Ovary (tissue), 3 donors: ENCODE measurements at regions not wholly inside any gene's neighbourhood (a gene's known extent, or its start where the extent isn't known, plus 50 kb on each side); places are given as distances from the start of the nearest gene placed in this dataset.

Experiments used
- EP300 ChIP-seq: sonication (generic); formaldehyde crosslinking; IDR thresholded peaks from one replicate; pipeline ENCODE4 v1.6.1; 2017; ENCODE audit warnings: antibody characterized with exemption
- POLR2A ChIP-seq: fragments of 450-650 bp; IDR thresholded peaks from one replicate; pipeline ENCODE4 v1.6.1; 2017; ENCODE audit warnings: antibody characterized with exemption, mild to moderate bottlenecking, moderate library complexity
- TF ChIP-seq, protein P1 (sequence below), 3 donors: fragments of 450-650 bp in 2 of 3; fragments of 200-600 bp in 1 of 3; IDR thresholded peaks; one replicate each; pipeline versions ENCODE4 v1.5.1 to v1.8.0; 2016 to 2022; ENCODE audit warnings: antibody characterized with exemption in 3 of 3, mild to moderate bottlenecking in 1 of 3
- donor health status: DM: no; HTN: no; CAD: no.

DNA sequence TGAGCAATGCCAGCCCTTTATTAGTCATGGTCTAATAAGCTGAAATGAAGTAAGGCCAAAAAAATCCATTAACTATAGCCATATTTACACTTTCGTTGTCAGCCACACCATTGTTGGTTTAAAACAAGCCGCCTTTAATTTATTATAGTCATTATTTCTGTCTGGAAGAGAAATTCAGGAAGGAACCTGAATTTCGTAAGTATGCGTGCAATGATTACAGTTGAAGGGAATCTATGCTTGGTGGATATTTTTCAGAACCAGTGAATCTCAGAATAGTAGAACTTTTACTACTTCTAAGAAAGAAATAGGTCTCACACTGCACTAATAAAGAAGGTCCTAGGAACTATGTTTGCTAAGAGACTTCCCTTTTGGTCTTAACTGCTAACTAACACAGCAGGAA lies 59.1 kb downstream of the FAM43A start:
- TF ChIP-seq, protein P1, sequence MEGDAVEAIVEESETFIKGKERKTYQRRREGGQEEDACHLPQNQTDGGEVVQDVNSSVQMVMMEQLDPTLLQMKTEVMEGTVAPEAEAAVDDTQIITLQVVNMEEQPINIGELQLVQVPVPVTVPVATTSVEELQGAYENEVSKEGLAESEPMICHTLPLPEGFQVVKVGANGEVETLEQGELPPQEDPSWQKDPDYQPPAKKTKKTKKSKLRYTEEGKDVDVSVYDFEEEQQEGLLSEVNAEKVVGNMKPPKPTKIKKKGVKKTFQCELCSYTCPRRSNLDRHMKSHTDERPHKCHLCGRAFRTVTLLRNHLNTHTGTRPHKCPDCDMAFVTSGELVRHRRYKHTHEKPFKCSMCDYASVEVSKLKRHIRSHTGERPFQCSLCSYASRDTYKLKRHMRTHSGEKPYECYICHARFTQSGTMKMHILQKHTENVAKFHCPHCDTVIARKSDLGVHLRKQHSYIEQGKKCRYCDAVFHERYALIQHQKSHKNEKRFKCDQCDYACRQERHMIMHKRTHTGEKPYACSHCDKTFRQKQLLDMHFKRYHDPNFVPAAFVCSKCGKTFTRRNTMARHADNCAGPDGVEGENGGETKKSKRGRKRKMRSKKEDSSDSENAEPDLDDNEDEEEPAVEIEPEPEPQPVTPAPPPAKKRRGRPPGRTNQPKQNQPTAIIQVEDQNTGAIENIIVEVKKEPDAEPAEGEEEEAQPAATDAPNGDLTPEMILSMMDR (IDR thresholded peaks at IDR 0.05): no peak
- no peak for TF ChIP-seq POLR2A
- no peak for TF ChIP-seq EP300
